ENCODE measurements at regions not wholly inside any gene's neighbourhood (a gene's known extent, or its start where the extent isn't known, plus 50 kb on each side); places are given as distances from the start of the nearest gene placed in this dataset.

GRCh38 chr20:52476074-52476750, 284.6 kb upstream of the ZFP64 start:
- ATAC-seq: no peak
- Histone ChIP-seq H3K27ac (ENCODE audit: low read depth, low read length) (no peak overlapping the region), H3K9me2 (ENCODE audit: insufficient read depth) (no peaks in the 10 kb centered on the region), H3K79me2 (ENCODE audit: insufficient read depth, low read length) (no peaks in the 10 kb centered on the region), H3K4me1 (ENCODE audit: control insufficient read depth in 1 of 2, insufficient read depth in 2 of 2, low read length in 2 of 2) (no peaks in the 10 kb centered on the region), H4K20me1 (ENCODE audit: insufficient read depth) (no peaks in the 10 kb centered on the region), H3K9me3 (ENCODE audit: control insufficient read depth in 1 of 2, insufficient read depth in 1 of 2, low read depth in 1 of 2, low read length in 2 of 2) (peaks cover 0 to 4% of the 10 kb centered on the region in 2 experiments; a peak in 1 of 4 replicates), H3K4me3 (replicated peaks in 1 of 2; ENCODE audit: low read depth in 1 of 2, low read length in 2 of 2) (no peak overlapping the region), H3K27me3 (ENCODE audit: insufficient read depth, low read length) (no peaks in the 10 kb centered on the region), H3K36me3 (ENCODE audit: control insufficient read depth in 1 of 2, insufficient read depth in 2 of 2, low read length in 2 of 2) (no peaks in the 10 kb centered on the region), H3K9ac (ENCODE audit: low read length) (no peak overlapping the region), H3K4me2 (ENCODE audit: low read length) (no peak overlapping the region), H2AFZ (ENCODE audit: low read depth, low read length, poor library complexity, severe bottlenecking) (no peak overlapping the region)
- intact Hi-C loops (cut with micrococcal nuclease): no loop called here
- no TSS peak for BruUV-seq (replicated peaks)
- CTCF ChIA-PET: no interaction called here
- RAD21 ChIA-PET (ENCODE audit: low non-redundant PET in 1 of 2, low total read pairs in 2 of 2, uncharacterized antibody in 2 of 2, unreplicated experiment in 2 of 2): no interaction called here
- DNase-seq (ENCODE audit: low read depth, low spot score): no peak
- TF ChIP-seq CEBPB (IDR thresholded peaks at IDR 0.05; ENCODE audit: low read depth) (no peak), ZFX (IDR thresholded peaks at IDR 0.05) (no peak), SP1 (IDR thresholded peaks at IDR 0.05; ENCODE audit: low read depth) (no peak), FOSL1 (IDR thresholded peaks at IDR 0.05; ENCODE audit: low read depth) (no peak), CTCF (IDR thresholded peaks at IDR 0.05 in 2 of 3, conservative IDR thresholded peaks at IDR 0.05 in 1 of 3; ENCODE audit: borderline replicate concordance in 1 of 3, insufficient read depth in 1 of 3, low read depth in 2 of 3, low read length in 2 of 3) (no peak), YY1 (IDR thresholded peaks at IDR 0.05; ENCODE audit: extremely low read depth, insufficient replicate concordance, low read depth, low read length) (no peak), CBX3 (IDR thresholded peaks at IDR 0.05; ENCODE audit: low read depth) (no peak), EZH2phosphoT487 (IDR thresholded peaks at IDR 0.05; ENCODE audit: borderline replicate concordance) (no peak), POLR2A (IDR thresholded peaks at IDR 0.05; ENCODE audit: borderline replicate concordance, extremely low read depth, insufficient read depth, insufficient read length) (no peak), EGR1 (IDR thresholded peaks at IDR 0.05; ENCODE audit: low read depth) (no peak), SIN3A (IDR thresholded peaks at IDR 0.05; ENCODE audit: low read depth) (no peak), TCF7L2 (IDR thresholded peaks at IDR 0.05; ENCODE audit: borderline replicate concordance, extremely low read depth, insufficient read depth, insufficient read length) (no peak), ZNF274 (IDR thresholded peaks at IDR 0.05; ENCODE audit: low read depth, low read length) (no peak)
- TF ChIP-seq, protein P1, sequence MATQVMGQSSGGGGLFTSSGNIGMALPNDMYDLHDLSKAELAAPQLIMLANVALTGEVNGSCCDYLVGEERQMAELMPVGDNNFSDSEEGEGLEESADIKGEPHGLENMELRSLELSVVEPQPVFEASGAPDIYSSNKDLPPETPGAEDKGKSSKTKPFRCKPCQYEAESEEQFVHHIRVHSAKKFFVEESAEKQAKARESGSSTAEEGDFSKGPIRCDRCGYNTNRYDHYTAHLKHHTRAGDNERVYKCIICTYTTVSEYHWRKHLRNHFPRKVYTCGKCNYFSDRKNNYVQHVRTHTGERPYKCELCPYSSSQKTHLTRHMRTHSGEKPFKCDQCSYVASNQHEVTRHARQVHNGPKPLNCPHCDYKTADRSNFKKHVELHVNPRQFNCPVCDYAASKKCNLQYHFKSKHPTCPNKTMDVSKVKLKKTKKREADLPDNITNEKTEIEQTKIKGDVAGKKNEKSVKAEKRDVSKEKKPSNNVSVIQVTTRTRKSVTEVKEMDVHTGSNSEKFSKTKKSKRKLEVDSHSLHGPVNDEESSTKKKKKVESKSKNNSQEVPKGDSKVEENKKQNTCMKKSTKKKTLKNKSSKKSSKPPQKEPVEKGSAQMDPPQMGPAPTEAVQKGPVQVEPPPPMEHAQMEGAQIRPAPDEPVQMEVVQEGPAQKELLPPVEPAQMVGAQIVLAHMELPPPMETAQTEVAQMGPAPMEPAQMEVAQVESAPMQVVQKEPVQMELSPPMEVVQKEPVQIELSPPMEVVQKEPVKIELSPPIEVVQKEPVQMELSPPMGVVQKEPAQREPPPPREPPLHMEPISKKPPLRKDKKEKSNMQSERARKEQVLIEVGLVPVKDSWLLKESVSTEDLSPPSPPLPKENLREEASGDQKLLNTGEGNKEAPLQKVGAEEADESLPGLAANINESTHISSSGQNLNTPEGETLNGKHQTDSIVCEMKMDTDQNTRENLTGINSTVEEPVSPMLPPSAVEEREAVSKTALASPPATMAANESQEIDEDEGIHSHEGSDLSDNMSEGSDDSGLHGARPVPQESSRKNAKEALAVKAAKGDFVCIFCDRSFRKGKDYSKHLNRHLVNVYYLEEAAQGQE (IDR thresholded peaks at IDR 0.05; ENCODE audit: low read depth): no peak
- POLR2A ChIA-PET: no interaction called here

Data from HCT116 (cell line).